Aorta (tissue), 5 donors: ENCODE measurements at regions not wholly inside any gene's neighbourhood (a gene's known extent, or its start where the extent isn't known, plus 50 kb on each side); places are given as distances from the start of the nearest gene placed in this dataset.
"Not testable (repeated sequence)": the region's sequence is repeated elsewhere in the genome, so short reads cannot be mapped to it uniquely, and the experiment has no call there.

Experiments used
- ATAC-seq: fragments of 200-7000 bp; cut with Tn5 transposase; one replicate; pipeline ENCODE4 v1.9.1; 2022; ENCODE audit warnings: moderate library complexity; ENCODE audit not compliant: low FRiP score
- DNase-seq, 2 donors: peaks; one replicate each; pipeline ENCODE4 v3.0.0-alpha.2; 2020
- H3K27ac ChIP-seq, 2 donors: one replicate each; pipeline ENCODE4 v1.5.1; 2013; ENCODE audit warnings: low read length in 2 of 2, mild to moderate bottlenecking in 2 of 2, moderate library complexity in 2 of 2, control low read depth in 1 of 2, inconsistent platforms in 1 of 2, low read depth in 1 of 2
- H3K27me3 ChIP-seq, 2 donors: one replicate each; pipeline ENCODE4 v1.6.1; 2013; ENCODE audit warnings: control low read depth in 1 of 2, low read length in 1 of 2, mild to moderate bottlenecking in 1 of 2, moderate library complexity in 1 of 2; ENCODE audit not compliant: insufficient read depth in 2 of 2, control insufficient read depth in 1 of 2
- H3K36me3 ChIP-seq, 2 donors: one replicate each; pipeline ENCODE4 v1.6.1; 2013; ENCODE audit warnings: control low read depth in 1 of 2, low read length in 1 of 2, mild to moderate bottlenecking in 1 of 2; ENCODE audit not compliant: insufficient read depth in 2 of 2, control insufficient read depth in 1 of 2
- H3K4me1 ChIP-seq, 2 donors: one replicate each; pipeline ENCODE4 v1.6.1; 2013; ENCODE audit warnings: low read length in 2 of 2, control low read depth in 1 of 2, mild to moderate bottlenecking in 1 of 2, moderate library complexity in 1 of 2; ENCODE audit not compliant: insufficient read depth in 2 of 2, control insufficient read depth in 1 of 2
- H3K4me3 ChIP-seq, 2 donors: one replicate each; pipeline ENCODE4 v1.5.1; 2013; ENCODE audit warnings: low read length in 2 of 2, control low read depth in 1 of 2, mild to moderate bottlenecking in 1 of 2
- H3K9me3 ChIP-seq: one replicate; pipeline ENCODE4 v1.6.1; 2013; ENCODE audit warnings: mild to moderate bottlenecking, low read length; ENCODE audit not compliant: control insufficient read depth
- WGBS, 2 donors: extraction: QIAGEN DNeasy Blood & Tissue Kit; methylation state at CpG; one replicate each; pipeline ENCODE4 v1.1.7; 2013; 5-methylcytosine and 5-hydroxymethylcytosine counted together
- intact Hi-C, 2 donors: fragments of 100-400 bp; cut with DNase I; formaldehyde crosslinking; loops; one replicate each; pipeline versions ENCODE4 v1.14.2 to v1.15.0; 2022
- donor health status: healthy with polysubstance abuse.
- donor health status: Bipolar disorder and iron deficiency.
- donor health status: DM: no; HTN: no; CAD: no.
- donor health status: DM: no; HTN: no; CAD: no.
- donor health status: DM: yes; HTN: yes; CAD: no.

- H3K4me1 ChIP-seq, result no peaks in the 10 kb centered on the region
- ATAC-seq, result no peak
- no peak for DNase-seq
- intact Hi-C loops, result no loop called here
- H3K4me3 ChIP-seq, result no peak overlapping the region
- no peak overlapping the region for H3K27ac ChIP-seq
- no peaks in the 10 kb centered on the region for H3K9me3 ChIP-seq
- no peaks in the 10 kb centered on the region for H3K27me3 ChIP-seq
- H3K36me3 ChIP-seq, result no peaks in the 10 kb centered on the region
Observed at GRCh38 chr9:115412656-115413055, 294.7 kb upstream of the TNC start.

GRCh38 chr9:115413304-115413703 is 295.3 kb upstream of the TNC start:
- H3K27ac ChIP-seq, result no peak overlapping the region

GRCh38 chr9:115413766-115414382 is 295.9 kb upstream of the TNC start:
- H3K27ac ChIP-seq, result no peak overlapping the region
- H3K36me3 ChIP-seq, result no peaks in the 10 kb centered on the region
- ATAC-seq (no peak), DNase-seq (no peak)
- H3K4me3 ChIP-seq, result no peak overlapping the region
- WGBS, 2 donors, result 73 to 83% methylated on average over 1 of the region's 1 CpG
- H3K27me3 ChIP-seq, result no peaks in the 10 kb centered on the region
- no peaks in the 10 kb centered on the region for H3K9me3 ChIP-seq
- H3K4me1 ChIP-seq, result no peaks in the 10 kb centered on the region
- intact Hi-C loops, result no loop called here

More at GRCh38 chr9:115413304-115413703, 295.3 kb upstream of the TNC start:
- Histone ChIP-seq H3K4me1 (no peaks in the 10 kb centered on the region), H3K9me3 (no peaks in the 10 kb centered on the region), H3K27me3 (no peaks in the 10 kb centered on the region), H3K36me3 (no peaks in the 10 kb centered on the region), H3K4me3 (no peak overlapping the region)
- no peak for ATAC-seq
- intact Hi-C loops, result no loop called here
- DNase-seq, result no peak

DNA sequence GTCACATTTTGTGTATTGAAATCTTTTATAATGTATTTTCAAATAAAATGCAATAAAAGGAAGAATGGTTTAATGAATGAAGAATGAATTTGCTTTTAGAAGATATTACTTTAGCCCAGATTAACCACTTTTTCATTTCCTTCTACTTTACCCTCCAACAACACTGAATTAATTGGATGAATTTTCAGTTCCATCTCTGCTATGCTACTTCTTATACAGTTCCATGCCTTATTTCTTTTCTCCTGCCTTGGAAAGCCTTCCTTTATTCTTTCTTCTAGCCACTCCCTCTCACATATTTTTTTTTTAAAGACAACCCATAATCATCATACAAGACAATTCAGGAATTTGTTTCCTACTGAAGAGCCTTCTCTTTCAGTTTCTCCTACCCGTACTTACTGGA is 296.6 kb upstream of the TNC start:
- intact Hi-C loops, result no loop called here
- Histone ChIP-seq H3K27me3 (no peaks in the 10 kb centered on the region), H3K36me3 (no peaks in the 10 kb centered on the region), H3K27ac (no peak overlapping the region), H3K9me3 (no peaks in the 10 kb centered on the region), H3K4me1 (no peaks in the 10 kb centered on the region), H3K4me3 (no peak overlapping the region)
- 86 to 96% methylated on average over 1 of the region's 1 CpG for WGBS, 2 donors
- ATAC-seq (no peak), DNase-seq (no peak)

- peak overlapping the region in 1 of 2 donors; percentile 55 for H3K27ac ChIP-seq
Observed at GRCh38 chr9:115415450-115415849, 297.5 kb upstream of the TNC start.

DNA sequence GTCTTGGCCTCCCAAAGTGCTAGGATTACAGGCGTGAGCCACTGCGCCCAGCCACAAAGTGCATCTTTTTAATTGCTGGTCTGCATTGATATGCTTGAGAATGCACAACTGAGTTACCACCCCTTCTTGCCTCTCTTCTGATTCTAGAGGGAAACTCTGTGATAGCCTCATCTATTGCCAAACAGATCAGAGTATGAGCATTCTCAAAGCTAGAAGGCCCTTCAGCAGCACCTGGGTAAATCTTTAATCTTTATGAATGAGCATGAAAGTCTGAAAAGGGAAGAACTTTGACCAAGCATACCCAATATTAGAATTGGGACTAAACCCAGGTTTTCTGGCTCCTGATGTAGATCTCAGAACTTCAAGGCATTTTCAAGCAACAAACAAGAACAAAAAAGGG is 298.3 kb upstream of the TNC start:
- no peak overlapping the region for H3K4me3 ChIP-seq
- ATAC-seq (no peak), DNase-seq (no peak)
- no peaks in the 10 kb centered on the region for H3K27me3 ChIP-seq
- 87 to 97% methylated on average over 2 of the region's 2 CpGs for WGBS, 2 donors
- H3K27ac ChIP-seq, result no peak overlapping the region
- no peaks in the 10 kb centered on the region for H3K9me3 ChIP-seq
- H3K4me1 ChIP-seq, result no peaks in the 10 kb centered on the region
- H3K36me3 ChIP-seq, result no peaks in the 10 kb centered on the region
- intact Hi-C loops, result no loop called here

More at GRCh38 chr9:115415450-115415849, 297.5 kb upstream of the TNC start:
- 30 to 36% methylated on average over 3 of the region's 3 CpGs for WGBS, 2 donors
- H3K4me3 ChIP-seq, result no peak overlapping the region
- no peaks in the 10 kb centered on the region for H3K4me1 ChIP-seq
- no peak for DNase-seq
- no peaks in the 10 kb centered on the region for H3K9me3 ChIP-seq
- no peaks in the 10 kb centered on the region for H3K27me3 ChIP-seq
- intact Hi-C loops, result no loop called here
- H3K36me3 ChIP-seq, result no peaks in the 10 kb centered on the region
- no peak for ATAC-seq

DNA sequence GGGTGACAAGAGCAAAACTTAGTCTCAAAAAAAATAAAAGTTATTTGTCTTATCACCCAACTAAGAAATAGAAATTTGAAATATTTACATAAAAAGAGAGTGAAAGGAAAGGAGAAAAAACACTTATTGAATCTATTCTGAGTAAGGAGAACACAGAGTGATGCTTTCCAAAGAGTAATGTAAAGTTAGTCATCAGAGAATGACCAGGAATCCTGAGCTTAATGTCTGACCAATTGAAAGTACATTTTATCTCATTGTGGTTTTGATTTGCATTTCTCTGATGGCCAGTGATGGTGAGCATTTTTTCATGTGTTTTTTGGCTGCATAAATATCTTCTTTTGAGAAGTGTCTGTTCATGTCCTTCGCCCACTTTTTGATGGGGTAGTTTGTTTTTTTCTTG is 300.2 kb upstream of the TNC start:
- intact Hi-C loops, DNase-seq, H3K27ac ChIP-seq, H3K27me3 ChIP-seq, H3K36me3 ChIP-seq, H3K4me1 ChIP-seq, ATAC-seq, H3K9me3 ChIP-seq, H3K4me3 ChIP-seq: not testable (repeated sequence)
- WGBS, 2 donors, result 47 to 83% methylated on average over 1 of the region's 1 CpG

- no peaks in the 10 kb centered on the region for H3K27me3 ChIP-seq
- H3K4me1 ChIP-seq, result no peaks in the 10 kb centered on the region
- H3K36me3 ChIP-seq, result no peaks in the 10 kb centered on the region
- ATAC-seq (peak; percentile 65), DNase-seq (peak; percentile 74 to 77)
- no peaks in the 10 kb centered on the region for H3K9me3 ChIP-seq
- intact Hi-C loops, result loop anchor here in 1 of 2 donors (10.0 kb wide), 1 partner anchor 88 kb away; no protein-coding TSS in a partner anchor
- WGBS, 2 donors, result 22 to 25% methylated on average over 6 of the region's 6 CpGs
- H3K27ac ChIP-seq, result peak overlapping the region; percentile 20 to 85
- no peak overlapping the region for H3K4me3 ChIP-seq
Observed at GRCh38 chr9:115422932-115423440, 305.0 kb upstream of the TNC start.

DNA sequence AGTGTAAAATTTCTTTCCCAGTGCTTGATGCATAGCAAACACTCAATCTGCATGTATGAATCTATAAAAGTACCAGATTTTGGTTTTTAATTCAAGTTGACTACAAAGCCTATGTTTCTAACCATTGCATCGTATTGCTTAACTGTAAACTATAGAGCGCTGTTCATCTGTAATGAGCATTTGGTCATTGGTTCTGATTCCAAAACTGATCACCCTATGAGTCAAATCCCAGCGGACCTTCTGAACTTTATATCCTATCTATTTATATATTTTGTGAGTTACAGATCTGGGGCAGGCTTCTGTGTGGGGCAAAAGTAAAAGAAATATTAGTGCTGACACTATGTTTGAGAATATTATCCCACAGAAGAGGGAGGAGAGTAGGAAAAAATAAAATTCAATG is 305.7 kb upstream of the TNC start:
- Histone ChIP-seq H3K4me1 (no peaks in the 10 kb centered on the region), H3K27ac (peak overlapping the region in 1 of 2 donors; percentile 85), H3K36me3 (no peaks in the 10 kb centered on the region), H3K27me3 (no peaks in the 10 kb centered on the region), H3K9me3 (no peaks in the 10 kb centered on the region), H3K4me3 (no peak overlapping the region)
- 81 to 98% methylated on average over 3 of the region's 3 CpGs for WGBS, 2 donors
- ATAC-seq (no peak), DNase-seq (no peak)
- intact Hi-C loops, result loop anchor here in 1 of 2 donors (10.0 kb wide), 1 partner anchor 89 kb away; no protein-coding TSS in a partner anchor
